ENCODE measurements at regions not wholly inside any gene's neighbourhood (a gene's known extent, or its start where the extent isn't known, plus 50 kb on each side); places are given as distances from the start of the nearest gene placed in this dataset.
"Not testable (repeated sequence)": the region's sequence is repeated elsewhere in the genome, so short reads cannot be mapped to it uniquely, and the experiment has no call there.

DNA sequence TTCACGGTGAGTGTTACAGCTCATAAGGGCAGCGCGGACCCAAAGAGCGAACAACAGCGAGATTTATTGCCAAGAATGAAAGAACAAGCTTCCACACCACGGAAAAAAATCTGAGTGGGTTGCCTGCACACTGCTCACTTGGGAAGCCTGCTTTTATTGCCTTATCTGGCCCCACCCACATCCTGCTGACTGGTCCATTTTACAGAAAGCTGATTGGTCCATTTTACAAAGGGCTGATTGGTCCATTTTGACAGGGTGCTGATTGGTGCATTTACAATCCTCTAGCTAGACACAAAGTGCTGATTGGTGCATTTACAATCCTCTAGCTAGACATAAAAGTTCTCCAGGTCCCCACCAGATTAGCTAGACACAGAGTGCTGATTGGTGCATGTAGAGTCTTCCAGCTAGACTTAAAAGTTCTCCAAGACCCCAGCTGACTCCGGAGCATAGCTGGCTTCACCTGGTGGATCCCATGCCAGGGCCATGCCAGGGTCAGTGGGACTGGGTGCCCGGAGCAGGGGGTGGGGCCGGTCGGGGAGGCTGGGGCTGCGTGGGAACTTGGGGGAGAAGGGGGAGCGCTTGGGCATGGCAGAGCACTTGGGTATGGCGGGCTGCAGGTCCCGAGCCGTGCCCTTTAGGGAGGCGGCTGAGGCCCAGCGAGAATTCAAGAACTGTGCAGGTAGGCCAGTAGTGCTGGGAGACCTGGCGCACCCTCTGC, 75.4 kb upstream of the ATP1A1 start:
- no peak for DNase-seq (ENCODE audit: low read depth, low spot score)

DNA sequence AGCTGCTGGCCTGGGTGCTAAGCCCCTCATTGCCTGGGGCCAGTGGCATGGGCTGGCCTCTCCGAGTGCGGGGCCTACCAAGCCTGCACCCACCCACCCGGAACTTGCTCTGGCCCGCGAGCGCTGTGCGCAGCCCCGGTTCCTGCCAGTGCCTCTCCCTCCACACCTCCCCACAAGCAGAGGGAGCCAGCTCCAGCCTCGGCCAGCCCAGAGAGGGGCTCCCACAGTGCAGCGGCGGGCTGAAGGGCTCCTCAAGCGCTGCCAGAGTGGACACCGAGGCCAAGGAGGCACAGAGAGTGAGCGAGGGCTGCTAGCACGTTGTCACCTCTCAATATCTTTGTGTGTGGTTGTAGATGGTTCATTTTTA, 74.8 kb upstream of the ATP1A1 start:
- not testable (repeated sequence) for DNase-seq (ENCODE audit: low read depth, low spot score)

DNA sequence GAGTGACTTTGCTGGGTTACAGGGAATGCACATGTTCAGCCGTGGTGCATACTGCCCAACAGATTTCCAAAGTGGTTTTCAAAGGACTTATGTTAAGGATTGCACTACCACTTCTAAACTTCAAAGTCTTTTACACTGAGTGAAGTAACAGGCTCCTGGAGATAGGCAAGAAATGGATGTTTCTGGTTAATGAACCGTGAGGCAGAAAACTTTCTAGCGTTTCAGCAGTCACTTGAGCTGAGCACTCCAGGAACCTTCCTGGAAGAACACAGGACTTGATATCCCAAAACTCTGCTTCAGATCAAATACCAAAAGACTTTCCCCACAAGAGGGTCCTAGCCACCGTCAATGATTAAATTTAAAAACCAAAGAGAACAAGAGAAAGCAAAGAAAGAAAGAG, 74.3 kb upstream of the ATP1A1 start:
- no peak for DNase-seq (ENCODE audit: low read depth, low spot score)

DNA sequence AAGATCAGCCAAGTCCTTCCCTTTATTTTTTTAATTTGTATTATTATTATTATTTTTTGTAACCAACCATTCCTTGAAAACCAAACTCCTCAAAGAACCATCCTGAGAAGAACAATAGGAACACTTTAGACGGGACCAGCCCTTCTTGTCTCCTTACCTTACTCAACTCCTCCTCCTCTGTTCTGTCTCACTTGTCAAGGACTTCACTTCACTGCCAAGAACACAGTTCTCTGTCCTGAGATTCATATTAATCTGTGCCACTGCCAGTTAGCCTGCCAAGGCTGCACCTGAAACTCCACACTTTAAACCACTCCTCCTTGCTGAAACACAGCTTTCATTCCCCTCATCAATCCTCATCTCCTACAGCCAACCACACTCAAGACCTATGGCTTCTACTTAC, 73.8 kb upstream of the ATP1A1 start:
- DNase-seq (ENCODE audit: low read depth, low spot score) = no peak

DNA sequence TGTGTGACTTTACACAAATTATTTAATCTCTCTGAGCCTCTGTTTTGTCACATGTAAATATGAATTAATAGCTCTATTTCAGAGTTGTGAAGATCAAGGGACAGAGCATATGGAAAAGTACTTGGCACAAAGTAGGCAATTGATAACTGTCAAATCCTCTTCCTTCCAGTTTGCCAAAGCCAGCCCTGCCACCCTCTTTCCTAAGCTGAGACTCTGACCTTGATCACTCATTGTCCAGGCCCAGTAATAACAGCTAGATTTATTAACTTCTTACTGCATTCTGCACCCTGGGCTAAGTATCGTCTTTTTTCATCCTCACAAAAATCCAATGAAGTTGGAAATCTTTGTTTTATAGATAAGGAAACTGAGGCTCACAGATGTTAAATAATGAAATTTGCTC, 70.8 kb upstream of the ATP1A1 start:
- DNase-seq (ENCODE audit: low read depth, low spot score) = no peak

DNA sequence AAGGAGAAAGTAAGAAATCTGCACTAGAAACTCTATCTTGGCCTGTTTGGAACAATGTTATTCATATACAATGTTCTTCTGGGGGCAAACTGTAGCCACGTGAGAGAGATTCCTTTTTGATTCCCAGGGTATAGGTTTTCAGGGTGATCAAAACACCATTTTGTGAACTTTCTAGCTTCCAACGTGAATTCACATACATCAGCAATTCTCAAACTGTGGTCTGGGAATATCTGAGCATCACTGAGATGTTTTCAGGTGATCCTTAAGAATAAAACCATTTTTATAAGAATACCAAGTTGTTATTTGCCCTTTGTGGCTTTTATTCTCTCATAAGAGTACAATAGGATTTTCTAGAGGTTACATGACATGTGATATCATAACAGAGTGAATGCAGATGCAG, 66.9 kb upstream of the ATP1A1 start:
- DNase-seq (ENCODE audit: low read depth, low spot score) = no peak

DNA sequence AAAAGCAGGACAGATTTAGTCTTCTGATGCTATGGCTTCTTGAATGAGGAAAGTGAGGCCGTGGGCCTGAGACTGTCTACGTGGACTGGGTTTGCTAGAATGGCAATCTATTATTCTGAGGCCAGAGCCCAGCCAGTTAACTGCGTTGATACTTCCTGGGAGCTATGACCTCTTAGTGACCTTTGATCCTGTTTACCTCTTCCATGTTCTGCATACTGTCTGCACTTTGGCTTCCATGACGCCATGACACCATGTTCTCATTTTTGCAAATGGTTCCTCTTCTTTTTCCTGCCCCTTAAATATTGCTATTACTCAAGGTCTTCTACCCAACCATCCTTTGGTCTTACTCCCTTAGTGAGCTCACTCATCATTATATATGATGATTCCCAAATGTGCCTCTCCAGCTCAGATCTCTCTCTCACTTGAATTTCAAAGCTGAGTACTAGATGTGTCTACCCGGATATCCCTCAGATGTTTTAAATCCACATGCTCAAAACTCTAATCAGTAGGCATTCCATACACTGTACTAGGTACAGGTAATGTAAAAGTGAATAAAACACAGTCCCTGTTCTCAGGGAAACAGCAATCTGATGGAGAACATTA, 66.1 kb upstream of the ATP1A1 start:
- DNase-seq (ENCODE audit: low read depth, low spot score) = no peak

DNA sequence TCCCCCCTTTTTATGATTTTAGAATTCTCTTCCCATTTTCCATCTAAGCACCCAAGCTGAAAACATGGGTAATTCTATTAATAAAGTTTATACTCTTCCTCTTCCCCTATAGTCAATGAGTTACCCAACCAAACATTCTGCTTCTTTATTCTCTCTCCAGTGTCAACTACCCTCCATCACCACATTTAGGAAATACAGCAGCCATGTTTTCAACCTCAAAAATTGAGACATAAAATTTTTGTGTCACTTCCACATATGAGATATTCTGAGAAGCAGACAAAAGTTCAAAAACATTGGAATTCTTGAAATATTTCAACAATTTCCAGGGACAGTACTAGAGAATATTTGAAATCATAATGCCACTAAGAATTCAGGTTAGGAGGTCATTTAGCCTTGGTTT, 64.8 kb upstream of the ATP1A1 start:
- DNase-seq (ENCODE audit: low read depth, low spot score) = no peak

DNA sequence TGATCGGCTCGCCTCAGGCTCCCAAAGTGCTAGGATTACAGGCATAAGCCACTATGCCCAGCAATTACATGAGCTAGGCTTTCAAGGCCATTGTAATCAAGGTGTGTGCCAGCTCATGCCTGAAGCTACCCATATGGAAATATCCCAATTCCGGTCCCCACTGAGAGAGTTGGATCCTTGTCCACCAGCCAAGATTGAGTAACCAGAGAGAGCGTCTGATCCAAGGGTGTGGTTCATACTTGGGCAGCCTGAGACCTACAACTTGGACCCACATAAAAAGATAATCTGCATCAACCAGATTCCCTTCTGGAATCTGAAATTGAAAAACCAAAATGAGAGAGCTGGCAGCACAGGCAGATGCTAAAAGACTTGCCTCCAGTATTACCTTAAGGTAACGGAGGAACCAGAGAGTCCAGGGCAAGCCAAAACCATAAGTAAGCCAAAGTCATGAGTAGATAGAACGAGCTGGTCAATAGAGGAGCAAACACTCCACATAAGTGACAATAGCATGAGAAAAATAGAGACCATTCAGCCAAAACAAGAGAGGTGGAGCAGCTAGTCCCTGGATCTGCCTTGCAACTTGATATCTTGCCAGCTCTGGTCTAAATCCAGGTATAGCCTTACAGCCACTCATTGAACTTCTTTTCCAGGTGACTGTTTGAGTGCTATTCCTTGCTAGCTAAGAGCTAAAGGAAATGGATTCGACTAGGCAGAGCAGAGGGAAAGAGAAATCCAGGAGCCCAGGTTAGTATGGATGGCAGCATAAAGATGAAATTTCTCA, 63.8 kb upstream of the ATP1A1 start:
- no peak for DNase-seq (ENCODE audit: low read depth, low spot score)

DNA sequence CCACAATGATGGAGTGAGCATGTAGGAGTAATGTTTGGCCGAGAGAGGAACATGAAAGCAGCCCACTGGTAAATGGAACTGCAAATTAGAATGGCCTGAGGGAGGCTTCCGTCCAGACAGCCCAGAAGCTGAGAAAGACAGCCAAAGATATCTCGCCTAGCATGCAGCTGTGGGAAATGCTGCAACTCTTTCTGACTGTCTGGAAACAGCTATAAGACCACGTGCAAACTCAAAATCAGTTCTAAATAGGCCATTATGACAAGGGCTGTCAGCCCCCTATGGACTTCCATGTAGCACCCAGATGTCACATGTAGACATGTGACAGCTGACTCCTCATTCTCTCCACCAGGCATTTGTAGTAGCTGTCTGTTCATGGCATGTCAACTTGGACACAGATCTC, 62.9 kb upstream of the ATP1A1 start:
- DNase-seq (ENCODE audit: low read depth, low spot score) = peak; percentile 52

DNA sequence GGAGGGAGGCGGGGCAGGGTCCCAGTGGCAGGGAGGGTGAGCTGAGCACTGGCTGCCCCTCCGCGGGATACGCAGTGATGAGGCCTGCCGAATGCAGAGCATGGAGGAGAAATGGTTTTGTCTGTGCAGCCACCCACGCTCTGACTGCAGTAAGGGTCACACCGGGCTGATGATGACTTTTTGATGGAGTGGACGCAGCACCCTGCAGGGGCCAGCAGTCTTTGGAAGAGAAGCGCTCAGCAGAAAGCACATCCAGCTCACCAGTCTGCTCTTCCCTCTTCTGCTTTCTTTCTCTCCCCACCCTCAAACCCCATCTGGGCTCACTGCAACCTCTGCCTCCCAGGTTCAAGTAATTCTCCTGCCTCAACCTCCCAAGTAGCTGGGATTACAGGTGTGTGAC, 61.9 kb upstream of the ATP1A1 start:
- DNase-seq (ENCODE audit: low read depth, low spot score) = no peak

DNA sequence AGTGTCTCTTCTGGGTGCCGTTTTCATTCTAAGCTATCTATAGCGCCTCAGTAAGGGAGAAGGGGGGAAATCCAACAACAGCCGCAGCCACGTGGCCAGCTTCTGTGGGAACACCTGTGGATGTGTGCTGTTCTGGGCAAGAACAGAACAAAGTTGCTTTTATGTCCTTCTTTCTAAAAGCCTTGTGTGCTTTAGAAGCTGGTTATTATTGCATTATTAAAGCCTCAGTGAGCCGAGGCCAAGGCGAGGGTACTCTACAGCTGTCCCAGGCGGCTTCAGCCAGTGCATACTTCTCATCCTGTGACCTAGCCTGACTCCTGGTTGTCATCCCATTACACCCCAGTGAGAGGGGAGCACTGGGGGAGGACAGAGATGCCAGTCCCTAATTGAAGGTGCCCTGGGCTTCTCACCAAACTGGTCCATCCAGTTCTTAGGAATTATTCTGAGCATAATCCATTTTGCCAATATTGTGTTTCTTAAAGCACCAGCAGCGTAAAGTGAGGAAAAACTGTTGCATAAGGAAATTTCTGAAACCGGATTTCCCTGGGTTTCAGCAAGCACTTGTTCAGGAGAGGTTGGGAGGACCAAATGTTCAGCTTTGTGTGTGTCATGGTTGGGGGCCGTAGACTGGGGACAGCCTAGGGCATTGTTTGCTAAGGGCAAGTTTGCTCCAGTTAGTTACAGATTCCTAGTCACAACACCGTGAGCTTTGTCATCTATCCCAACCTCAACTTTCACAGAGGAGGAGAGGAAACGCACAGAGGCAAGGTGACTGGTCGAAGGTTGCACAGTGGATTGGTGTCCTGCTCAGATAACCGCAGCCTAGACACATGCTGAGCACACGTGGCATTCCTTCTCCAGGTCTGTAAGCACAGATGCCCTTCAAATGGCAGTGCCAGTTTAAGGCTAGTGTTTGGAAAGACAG, 61.0 kb upstream of the ATP1A1 start:
- DNase-seq (ENCODE audit: low read depth, low spot score) = peak; percentile 44

DNA sequence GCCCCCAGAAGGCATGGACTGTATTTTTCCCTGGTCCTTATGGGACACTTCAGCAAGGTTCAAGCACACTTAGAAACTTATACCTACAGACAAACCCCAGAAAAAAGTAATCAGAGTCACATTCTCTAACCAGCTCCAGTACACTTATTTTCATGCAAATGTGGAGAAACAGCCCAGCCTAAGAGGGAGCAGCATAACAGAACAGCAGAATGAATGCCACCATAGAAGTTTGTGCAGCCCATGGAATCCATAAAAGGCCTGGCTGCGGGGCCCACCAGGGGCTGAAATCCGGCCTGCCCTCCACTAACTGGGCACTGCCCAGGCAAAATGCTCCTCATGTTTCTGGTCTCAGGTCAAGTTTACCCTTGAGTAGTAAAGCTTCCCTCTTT, 60.4 kb upstream of the ATP1A1 start:
- no peak for DNase-seq (ENCODE audit: low read depth, low spot score)

DNA sequence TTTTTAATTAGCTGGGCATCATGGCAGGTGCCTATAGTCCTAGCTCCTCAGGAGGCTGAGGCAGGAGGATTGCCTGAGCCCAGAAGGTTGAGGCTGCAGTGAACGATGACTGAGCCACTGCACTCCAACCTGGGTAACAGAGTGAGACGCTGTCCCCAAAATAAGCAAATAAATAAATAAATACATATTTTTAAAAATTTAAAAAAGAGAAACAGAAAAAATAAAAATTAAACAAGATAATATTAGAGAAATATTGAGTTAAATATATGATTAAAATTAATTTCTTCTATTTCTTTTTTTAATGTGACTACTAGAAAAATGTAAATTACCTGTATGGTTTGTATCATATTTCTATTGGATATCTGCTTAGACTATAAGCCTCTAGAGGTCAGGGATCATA, 59.3 kb upstream of the ATP1A1 start:
- no peak for DNase-seq (ENCODE audit: low read depth, low spot score)

DNA sequence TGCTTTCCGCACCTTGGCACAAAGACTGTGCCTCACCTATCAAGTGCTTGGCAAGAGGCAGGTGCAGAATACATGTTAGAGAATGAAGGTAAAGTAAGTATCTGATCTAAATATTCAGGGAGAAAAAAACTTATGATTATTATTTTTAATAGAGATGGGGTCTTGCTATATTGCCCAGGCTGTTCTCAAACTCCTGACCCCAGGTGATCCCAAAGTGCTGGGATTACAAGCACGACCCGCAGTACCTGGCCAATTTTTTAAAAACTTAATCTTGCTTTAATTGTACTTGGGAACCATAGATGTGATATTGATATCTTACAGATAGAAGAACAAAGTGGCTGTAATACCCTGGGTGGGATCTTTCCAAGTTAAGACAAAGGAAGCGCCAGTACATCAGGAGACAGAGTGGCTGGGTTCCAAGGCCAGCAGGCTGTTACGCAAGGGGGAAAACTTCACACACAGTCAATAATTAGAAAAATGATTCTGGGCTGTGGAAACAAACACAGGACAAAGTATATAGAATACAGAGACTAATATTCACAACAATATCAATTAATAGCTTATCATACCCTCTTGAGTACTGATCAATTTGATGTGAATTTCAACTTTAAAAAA, 58.6 kb upstream of the ATP1A1 start:
- no peak for DNase-seq (ENCODE audit: low read depth, low spot score)

DNA sequence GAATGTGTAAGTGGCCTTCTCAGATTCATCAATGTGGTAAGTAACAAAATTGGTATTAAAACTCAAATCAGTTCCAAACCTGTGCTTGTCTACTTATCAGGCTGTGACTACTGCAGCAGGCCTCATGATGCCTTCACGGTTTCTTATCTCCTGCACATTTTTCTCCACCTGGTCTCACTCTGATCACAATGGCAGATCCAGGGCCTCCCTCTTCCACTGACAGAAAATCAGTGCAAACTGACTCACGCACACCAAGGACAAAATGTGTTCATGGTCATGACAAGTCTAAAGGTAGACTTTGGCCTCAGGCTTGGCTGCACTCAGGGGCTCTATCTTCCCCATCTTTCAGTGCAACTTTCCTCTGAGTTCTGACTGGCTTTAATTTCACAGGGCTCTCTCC, 56.7 kb upstream of the ATP1A1 start:
- DNase-seq (ENCODE audit: low read depth, low spot score) = no peak

DNA sequence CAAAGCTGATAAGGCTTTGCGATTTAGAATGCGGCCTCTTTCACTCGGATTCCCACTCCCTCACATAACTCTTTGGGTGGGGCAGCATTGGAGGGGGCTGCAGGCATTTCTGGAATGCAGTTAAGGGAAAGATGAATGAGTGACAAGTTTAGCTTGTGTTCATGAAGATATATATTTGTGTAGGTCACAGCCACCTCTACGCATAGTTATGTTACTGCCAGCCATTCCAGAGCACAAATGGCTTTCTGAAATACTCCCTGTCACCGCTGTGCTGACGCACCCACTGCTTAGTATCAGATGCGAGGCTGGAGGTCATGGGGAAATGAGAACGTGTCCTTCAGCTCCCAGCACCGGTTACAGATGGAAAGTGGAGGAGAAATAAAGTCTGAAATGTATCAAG, 54.1 kb upstream of the ATP1A1 start:
- DNase-seq (ENCODE audit: low read depth, low spot score) = peak; percentile 27

DNA sequence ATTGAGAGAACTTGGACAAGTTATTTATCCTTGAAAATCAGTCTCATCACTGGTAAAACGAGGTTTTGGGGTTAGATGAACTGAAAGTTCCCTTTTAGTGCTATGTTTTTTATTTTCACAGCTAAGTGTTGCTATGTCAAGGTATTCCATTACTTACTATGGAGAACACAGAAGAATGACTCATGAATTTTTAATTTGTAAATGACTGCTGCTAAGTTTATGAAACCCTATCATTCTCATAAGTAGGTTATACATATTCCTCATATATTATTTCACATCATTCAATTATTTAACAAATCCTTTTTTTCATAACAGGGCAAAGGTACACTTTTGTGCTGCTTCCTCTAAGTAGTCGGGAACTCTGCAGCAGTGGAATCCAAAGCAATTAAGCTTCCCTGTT, 52.2 kb upstream of the ATP1A1 start:
- no peak for DNase-seq (ENCODE audit: low read depth, low spot score)

DNA sequence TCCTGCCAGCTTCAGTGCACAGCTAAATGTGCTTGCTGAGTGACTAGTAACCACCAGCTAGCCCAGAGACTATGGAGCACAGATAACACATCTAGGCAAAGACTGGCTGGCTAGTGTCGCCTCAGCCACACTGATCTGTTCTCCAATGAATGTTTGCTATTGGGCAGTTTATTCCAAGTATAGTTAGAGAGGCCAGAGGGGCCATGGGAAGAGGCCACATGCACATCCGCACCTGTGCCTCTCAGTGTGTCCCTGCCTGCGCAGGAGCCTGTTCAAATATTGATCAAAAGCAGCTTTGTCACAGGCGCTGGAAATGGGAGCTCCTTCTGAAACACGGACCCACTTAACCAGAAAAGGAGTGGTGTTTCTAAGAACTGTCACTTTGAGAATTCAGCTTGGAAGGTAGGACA, 51.3 kb upstream of the ATP1A1 start:
- no peak for DNase-seq (ENCODE audit: low read depth, low spot score)

DNA sequence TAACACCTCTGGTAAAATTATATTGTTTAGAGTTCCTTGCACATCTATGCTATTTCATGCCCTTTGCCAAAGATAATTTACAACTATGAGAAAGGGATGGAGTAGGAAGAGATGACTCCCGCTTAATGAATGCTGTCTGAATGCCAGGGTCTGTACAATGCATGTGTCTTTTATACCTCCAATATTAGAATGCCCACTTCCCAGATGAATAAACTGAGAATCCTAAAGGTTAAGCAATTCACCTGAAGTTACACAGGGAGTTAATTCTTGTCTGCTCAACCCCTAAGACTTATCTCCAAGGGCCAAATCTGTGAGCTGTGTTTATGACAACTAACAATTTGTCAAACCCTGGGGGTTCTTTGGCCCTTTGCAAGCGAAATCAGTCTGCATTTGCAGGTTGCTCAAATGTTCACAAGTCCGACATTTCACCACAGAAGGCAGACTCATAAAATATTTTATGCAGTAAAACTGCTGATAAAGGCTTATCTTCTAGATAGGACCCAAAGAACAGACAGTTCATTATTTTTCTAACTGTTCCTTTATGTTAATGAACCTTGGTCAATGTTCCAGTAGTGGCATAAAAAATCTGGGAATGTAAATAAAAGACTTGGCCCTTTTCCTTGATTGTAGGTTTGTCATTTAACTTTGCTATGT, 50.2 kb upstream of the ATP1A1 start:
- DNase-seq (ENCODE audit: low read depth, low spot score) = no peak

Data from ELF-1 (cell line).